Smooth muscle cell (in vitro differentiated cells): ENCODE measurements at regions not wholly inside any gene's neighbourhood (a gene's known extent, or its start where the extent isn't known, plus 50 kb on each side); places are given as distances from the start of the nearest gene placed in this dataset.

Source experiments
- DNase-seq: peaks from one replicate; lab custom pipeline; 2025; ENCODE audit not compliant: unreplicated experiment; lab: John Stamatoyannopoulos, UW
- H2AFZ ChIP-seq: fragments of 200-600 bp; sonication (generic); 2 replicates; pipeline ENCODE4 v1.6.0; 2016; ENCODE audit warnings: antibody characterized with exemption, low read depth, mild to moderate bottlenecking
- H3F3A ChIP-seq: fragments of 200-600 bp; sonication (generic); 2 replicates; pipeline ENCODE4 v1.6.0; 2017; ENCODE audit warnings: antibody characterized with exemption, low read depth
- H3K27ac ChIP-seq: fragments of 200-600 bp; sonication (generic); 2 replicates; pipeline ENCODE4 v1.5.1; 2016; ENCODE audit warnings: low read depth, mild to moderate bottlenecking
- H3K27me3 ChIP-seq: fragments of 200-600 bp; sonication (generic); 2 replicates; pipeline ENCODE4 v1.6.1; 2016; ENCODE audit warnings: low read depth, mild to moderate bottlenecking
- H3K36me3 ChIP-seq: fragments of 200-600 bp; sonication (generic); 2 replicates; pipeline ENCODE4 v1.5.1; 2016; ENCODE audit warnings: low read depth
- H3K4me1 ChIP-seq: fragments of 200-600 bp; sonication (generic); 2 replicates; pipeline ENCODE4 v1.5.1; 2016; ENCODE audit warnings: low read depth
- H3K4me2 ChIP-seq: fragments of 200-600 bp; sonication (generic); 2 replicates; pipeline ENCODE4 v1.6.0; 2016; ENCODE audit warnings: mild to moderate bottlenecking
- H3K4me3 ChIP-seq: fragments of 200-600 bp; sonication (generic); 2 replicates; pipeline ENCODE4 v1.5.1; 2016; ENCODE audit warnings: mild to moderate bottlenecking
- H3K79me2 ChIP-seq: fragments of 200-600 bp; sonication (generic); 2 replicates; pipeline ENCODE4 v1.6.0; 2016; ENCODE audit warnings: low read depth, mild to moderate bottlenecking
- H3K9ac ChIP-seq: fragments of 200-600 bp; sonication (generic); 2 replicates; pipeline ENCODE4 v1.6.0; 2016; ENCODE audit warnings: low read depth
- H3K9me3 ChIP-seq: fragments of 200-600 bp; sonication (generic); replicated peaks from 2 replicates; pipeline ENCODE4 v1.5.1; 2016; ENCODE audit warnings: low read depth
- H4K20me1 ChIP-seq: fragments of 200-600 bp; sonication (generic); 2 replicates; pipeline ENCODE4 v1.6.0; 2016; ENCODE audit warnings: low read depth
- WGBS: methylation state at CpG from one replicate; pipeline ENCODE4 v1.1.7; 2016; ENCODE audit warnings: low lambda C conversion rate; 5-methylcytosine and 5-hydroxymethylcytosine counted together
- TF ChIP-seq, protein P1 (sequence below): fragments of 200-600 bp; sonication (generic); IDR thresholded peaks from 2 replicates; pipeline ENCODE4 v1.5.1; 2017; ENCODE audit warnings: borderline replicate concordance, mild to moderate bottlenecking, antibody characterized with exemption; ENCODE audit not compliant: insufficient read depth, poor library complexity, severe bottlenecking

DNA sequence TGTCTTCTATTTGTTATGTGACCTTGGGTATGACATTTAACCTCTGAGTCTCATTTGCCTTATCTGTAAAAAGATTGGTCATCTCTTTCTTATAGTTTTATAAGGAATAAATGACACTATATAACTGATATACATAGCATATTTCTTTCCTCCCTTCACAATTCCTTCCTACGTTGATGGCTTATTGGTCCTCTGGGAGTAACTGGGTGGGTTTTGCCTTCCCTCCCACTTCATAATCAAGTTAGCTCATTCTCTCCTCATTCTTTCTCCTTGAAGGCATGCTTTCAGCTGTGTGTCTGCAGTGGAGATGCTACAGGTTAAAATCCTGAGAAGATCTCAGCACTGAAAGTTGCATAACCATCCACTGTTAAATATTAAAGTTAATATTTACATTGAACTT is 382.4 kb downstream of the TMEM38B start:
- WGBS, result 85% methylated on average over 1 of the region's 1 CpG
- Histone ChIP-seq H3K4me2 (no peak overlapping the region), H3K4me1 (no peaks in the 10 kb centered on the region), H4K20me1 (no peaks in the 10 kb centered on the region), H3K9me3 (no peaks in the 10 kb centered on the region), H3K9ac (no peak overlapping the region), H3K79me2 (no peaks in the 10 kb centered on the region), H3K36me3 (no peaks in the 10 kb centered on the region), H3K27me3 (no peaks in the 10 kb centered on the region), H3F3A (no peaks in the 10 kb centered on the region), H2AFZ (no peak overlapping the region), H3K27ac (no peak overlapping the region), H3K4me3 (no peak overlapping the region)
- TF ChIP-seq, protein P1, sequence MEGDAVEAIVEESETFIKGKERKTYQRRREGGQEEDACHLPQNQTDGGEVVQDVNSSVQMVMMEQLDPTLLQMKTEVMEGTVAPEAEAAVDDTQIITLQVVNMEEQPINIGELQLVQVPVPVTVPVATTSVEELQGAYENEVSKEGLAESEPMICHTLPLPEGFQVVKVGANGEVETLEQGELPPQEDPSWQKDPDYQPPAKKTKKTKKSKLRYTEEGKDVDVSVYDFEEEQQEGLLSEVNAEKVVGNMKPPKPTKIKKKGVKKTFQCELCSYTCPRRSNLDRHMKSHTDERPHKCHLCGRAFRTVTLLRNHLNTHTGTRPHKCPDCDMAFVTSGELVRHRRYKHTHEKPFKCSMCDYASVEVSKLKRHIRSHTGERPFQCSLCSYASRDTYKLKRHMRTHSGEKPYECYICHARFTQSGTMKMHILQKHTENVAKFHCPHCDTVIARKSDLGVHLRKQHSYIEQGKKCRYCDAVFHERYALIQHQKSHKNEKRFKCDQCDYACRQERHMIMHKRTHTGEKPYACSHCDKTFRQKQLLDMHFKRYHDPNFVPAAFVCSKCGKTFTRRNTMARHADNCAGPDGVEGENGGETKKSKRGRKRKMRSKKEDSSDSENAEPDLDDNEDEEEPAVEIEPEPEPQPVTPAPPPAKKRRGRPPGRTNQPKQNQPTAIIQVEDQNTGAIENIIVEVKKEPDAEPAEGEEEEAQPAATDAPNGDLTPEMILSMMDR, result no peak
- DNase-seq, result no peak

DNA sequence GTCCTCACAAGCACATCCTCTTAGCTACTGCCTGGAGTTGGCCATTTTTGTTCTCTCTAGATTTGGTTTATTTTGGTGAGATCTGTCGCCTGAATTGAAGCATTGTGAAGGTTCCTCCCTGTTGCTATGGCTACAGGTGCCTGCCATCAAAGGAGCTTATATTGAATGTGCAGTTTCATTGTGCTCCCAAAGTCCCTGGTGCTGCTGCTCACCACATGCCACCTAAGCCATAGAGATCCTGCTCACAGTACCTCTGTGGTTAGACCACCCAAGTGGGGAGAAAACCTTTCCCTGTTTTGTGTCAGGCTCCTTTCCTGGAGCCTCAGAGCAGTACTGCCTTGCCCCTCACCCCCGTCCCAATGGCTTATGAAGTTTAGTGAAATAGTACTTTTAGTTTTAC is 383.4 kb downstream of the TMEM38B start:
- TF ChIP-seq, protein P1, result no peak
- Histone ChIP-seq H3K79me2 (no peaks in the 10 kb centered on the region), H3K9me3 (no peaks in the 10 kb centered on the region), H3K4me2 (no peak overlapping the region), H2AFZ (no peak overlapping the region), H3K36me3 (no peaks in the 10 kb centered on the region), H3K27me3 (no peaks in the 10 kb centered on the region), H3K9ac (no peak overlapping the region), H3F3A (no peaks in the 10 kb centered on the region), H3K27ac (no peak overlapping the region), H4K20me1 (no peaks in the 10 kb centered on the region), H3K4me1 (no peaks in the 10 kb centered on the region), H3K4me3 (no peak overlapping the region)
- no peak for DNase-seq
- WGBS, result 84% methylated on average over 2 of the region's 2 CpGs

DNA sequence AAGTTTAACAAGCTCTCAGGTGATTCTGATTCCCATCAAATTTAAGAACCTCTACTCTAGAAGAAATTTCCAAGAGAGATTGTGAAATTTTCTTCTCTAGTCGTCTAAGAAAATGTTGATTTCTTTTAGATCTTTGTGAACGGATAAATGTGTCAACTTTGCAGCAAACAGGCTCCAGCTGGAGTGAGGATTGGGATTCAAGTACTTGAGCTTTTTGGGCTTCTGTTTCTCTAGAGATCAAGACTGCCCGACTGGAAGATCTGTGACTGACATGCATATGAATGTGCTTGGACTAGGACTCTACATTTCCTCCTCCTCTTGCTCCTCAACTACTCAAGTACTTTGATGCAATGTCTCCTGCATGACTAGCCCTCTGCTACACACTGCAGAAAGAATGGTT is 388.3 kb downstream of the TMEM38B start:
- no peaks in the 10 kb centered on the region for H3F3A ChIP-seq
- no peaks in the 10 kb centered on the region for H3K4me1 ChIP-seq
- H3K27ac ChIP-seq, result no peak overlapping the region
- WGBS, result 78% methylated on average over 3 of the region's 3 CpGs
- H3K27me3 ChIP-seq, result no peaks in the 10 kb centered on the region
- no peak for DNase-seq
- TF ChIP-seq, protein P1, result no peak
- no peaks in the 10 kb centered on the region for H3K36me3 ChIP-seq
- no peaks in the 10 kb centered on the region for H3K79me2 ChIP-seq
- H3K4me3 ChIP-seq, result no peak overlapping the region
- H3K9me3 ChIP-seq, result no peaks in the 10 kb centered on the region
- no peak overlapping the region for H2AFZ ChIP-seq
- no peak overlapping the region for H3K9ac ChIP-seq
- H4K20me1 ChIP-seq, result no peaks in the 10 kb centered on the region
- no peak overlapping the region for H3K4me2 ChIP-seq

DNA sequence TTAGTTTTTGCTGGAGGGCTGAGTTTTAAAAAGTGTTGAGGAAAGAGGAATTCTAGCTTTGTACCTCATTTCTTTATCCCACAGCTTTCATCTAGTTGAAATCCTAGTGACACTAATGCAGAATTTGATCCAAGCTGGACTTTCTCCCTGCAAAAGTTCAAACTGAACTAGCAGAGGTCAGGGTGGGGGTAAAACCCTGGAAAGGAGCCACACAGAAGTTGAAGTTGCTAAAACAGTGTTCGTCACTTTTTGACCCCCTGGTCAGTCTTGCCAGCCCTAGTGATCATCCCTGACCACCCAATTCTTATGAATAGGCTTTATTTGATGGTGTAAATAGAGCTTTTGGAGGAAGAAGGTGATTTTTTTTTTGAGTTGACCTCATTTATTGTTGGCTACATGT is 390.4 kb downstream of the TMEM38B start:
- TF ChIP-seq, protein P1, result no peak
- no peaks in the 10 kb centered on the region for H4K20me1 ChIP-seq
- no peak overlapping the region for H3K27ac ChIP-seq
- WGBS, result 90% methylated on average over 1 of the region's 1 CpG
- H3K27me3 ChIP-seq, result no peaks in the 10 kb centered on the region
- no peak overlapping the region for H3K4me2 ChIP-seq
- no peak overlapping the region for H3K4me3 ChIP-seq
- H2AFZ ChIP-seq, result no peak overlapping the region
- H3F3A ChIP-seq, result no peaks in the 10 kb centered on the region
- H3K36me3 ChIP-seq, result no peaks in the 10 kb centered on the region
- H3K79me2 ChIP-seq, result no peaks in the 10 kb centered on the region
- H3K9ac ChIP-seq, result no peak overlapping the region
- DNase-seq, result no peak
- no peaks in the 10 kb centered on the region for H3K4me1 ChIP-seq
- H3K9me3 ChIP-seq, result no peaks in the 10 kb centered on the region
